22Rv1 (cell line): ENCODE measurements at regions not wholly inside any gene's neighbourhood (a gene's known extent, or its start where the extent isn't known, plus 50 kb on each side); places are given as distances from the start of the nearest gene placed in this dataset.

Source experiments
- CTCF ChIP-seq: fragments of 450-650 bp; IDR thresholded peaks from 2 replicates; pipeline ENCODE4 v1.5.1; 2017; ENCODE audit warnings: mild to moderate bottlenecking
- ZFX ChIP-seq: fragments of 450-650 bp; IDR thresholded peaks from 2 replicates; pipeline ENCODE4 v1.6.1; 2017; ENCODE audit warnings: antibody characterized with exemption, borderline replicate concordance

GRCh38 chr14:32013083-32013482 is 64.0 kb upstream of the ARHGAP5 start:
- TF ChIP-seq CTCF (peak; percentile 34), ZFX (no peak)
